HG03354 (cell line): ENCODE measurements at regions not wholly inside any gene's neighbourhood (a gene's known extent, or its start where the extent isn't known, plus 50 kb on each side); places are given as distances from the start of the nearest gene placed in this dataset.

Experiments used
- ATAC-seq: cut with Tn5 transposase; IDR thresholded peaks from one replicate; pipeline ENCODE4 v1.9.1; 2021; ENCODE audit warnings: mild to moderate bottlenecking; ENCODE audit not compliant: unreplicated experiment, poor library complexity, severe bottlenecking

- no peak for ATAC-seq
Observed at GRCh38 chr6:156009656-156010055, 554.0 kb upstream of the NOX3 start.

DNA sequence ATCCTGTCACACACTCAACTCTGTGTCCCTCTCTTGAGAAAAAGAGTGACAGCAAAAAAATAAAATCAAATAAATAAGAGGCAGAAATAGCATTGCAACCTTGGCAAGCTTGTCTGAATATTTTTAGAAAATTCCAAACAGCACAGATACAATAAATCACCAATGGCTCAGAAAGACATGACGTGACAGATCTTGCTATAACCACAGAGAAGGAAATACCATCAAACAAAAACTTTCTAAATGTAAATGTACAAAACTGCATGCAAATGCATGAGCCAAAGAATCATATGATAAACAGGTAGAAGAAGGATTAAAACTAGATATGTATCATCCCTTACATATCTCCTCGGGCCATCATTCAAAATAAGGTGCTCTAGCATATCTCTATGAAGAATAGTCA lies 549.2 kb upstream of the NOX3 start:
- no peak for ATAC-seq

GRCh38 chr6:155996151-155996550 lies 540.5 kb upstream of the NOX3 start:
- ATAC-seq = no peak

DNA sequence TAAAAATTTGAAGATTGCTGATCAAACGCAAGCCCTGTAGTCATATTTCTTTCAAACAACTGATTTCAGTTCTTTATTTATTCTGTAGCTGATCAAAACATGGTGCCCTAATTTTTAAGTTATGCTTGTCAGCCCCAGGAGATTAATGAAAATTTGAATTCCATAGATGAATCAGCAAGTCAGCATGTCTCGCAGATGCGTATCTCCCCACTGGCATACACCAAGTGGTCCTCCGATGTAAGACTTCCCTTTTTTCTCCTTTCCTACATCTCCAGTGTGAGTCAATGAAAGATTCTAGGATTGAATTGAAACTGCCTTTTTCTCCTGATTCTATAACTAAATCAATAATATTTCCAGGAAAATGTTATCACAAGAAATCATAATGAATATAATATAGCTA lies 539.6 kb upstream of the NOX3 start:
- no peak for ATAC-seq

- no peak for ATAC-seq
Observed at GRCh38 chr6:155994086-155994485, 538.4 kb upstream of the NOX3 start.

GRCh38 chr6:155993240-155993639 lies 537.6 kb upstream of the NOX3 start:
- no peak for ATAC-seq

DNA sequence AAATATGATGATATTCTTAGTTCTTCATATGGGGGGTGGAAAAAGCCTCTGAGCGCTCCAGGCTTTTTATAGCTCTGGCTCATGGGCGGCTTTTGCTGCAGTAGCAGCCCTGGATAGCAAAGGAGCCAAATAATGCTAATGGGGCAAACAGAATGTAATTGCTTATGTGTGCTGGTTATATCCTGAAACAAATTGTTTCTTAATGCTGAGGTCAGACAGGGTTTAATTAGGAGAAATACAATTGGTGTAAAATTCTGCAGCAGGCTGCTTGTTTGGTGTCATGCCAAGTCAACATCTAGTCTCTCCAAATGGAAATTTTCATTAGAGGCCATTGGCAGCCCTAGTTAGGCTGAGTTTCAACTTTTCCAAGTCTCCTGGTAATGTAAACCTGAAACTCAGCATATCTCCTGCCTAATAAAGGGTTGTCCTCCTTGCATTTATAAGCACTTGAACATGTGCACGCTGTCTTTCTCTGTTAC lies 530.1 kb upstream of the NOX3 start:
- ATAC-seq = no peak

DNA sequence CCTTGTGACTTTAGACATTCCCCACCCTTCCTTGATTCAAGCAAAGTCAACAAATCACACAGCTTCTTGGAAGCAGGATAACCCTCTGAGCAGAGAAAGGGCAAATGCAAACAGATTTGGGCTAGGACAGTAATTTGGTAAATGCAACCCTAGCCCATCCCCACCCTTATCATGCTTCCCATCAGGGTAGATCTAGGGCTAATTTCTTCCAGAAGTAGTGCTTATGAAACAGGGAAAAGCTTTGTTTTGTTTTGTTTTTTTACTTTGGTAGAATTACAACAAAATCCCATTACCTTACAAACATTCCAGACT lies 525.1 kb upstream of the NOX3 start:
- no peak for ATAC-seq

DNA sequence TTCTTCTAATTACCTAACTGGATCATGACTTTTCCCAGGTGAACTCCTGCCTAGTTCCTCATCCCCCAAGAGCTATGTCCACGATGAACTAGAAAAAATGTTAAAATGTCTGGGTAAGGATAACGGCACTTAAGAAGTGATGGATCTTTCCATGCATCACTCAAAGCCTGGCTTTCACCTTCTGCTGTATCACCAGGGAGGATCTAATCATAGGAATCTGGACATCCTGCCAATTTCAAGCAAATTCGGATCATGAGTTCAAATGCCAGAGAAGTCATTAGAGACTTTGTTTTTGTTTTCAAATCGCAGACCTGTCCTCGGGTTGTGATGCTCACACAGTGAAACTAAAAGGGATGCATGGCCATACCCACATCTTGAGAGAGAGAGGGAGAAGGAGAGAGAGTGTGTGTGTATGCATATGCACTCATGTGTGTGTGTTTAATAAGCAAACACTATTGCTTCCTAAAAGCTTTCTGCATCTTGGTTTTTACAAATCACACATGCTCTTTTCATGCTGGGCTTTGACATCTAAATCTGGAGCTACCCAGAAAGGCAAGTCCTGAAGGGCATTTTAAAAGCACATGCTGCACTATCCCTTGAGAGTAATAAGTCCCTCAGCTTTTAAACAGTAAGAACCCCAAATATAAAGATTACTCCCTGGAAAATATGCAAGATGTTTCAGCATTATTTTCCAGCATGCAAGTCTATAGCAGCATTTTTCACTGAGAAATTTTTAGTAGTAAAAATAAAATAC lies 524.6 kb upstream of the NOX3 start:
- no peak for ATAC-seq

DNA sequence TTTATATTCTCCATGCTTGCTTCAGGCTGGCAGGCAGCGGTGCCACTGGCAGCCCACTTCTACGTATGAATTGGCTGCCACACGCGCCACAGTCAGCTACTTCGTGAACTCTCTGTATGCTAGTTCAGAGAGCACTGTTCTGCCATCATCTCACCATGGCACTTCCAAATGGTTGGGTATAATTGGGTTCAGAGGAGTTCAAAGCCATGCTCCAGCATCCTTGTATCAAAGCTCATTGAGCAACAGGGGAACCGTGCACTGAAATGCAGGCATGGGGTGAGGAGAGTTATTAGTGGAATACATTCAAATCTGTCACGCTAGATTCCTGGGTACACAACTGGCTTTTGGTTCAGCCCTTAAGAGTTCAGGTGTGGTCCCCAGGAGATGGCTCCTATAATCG lies 519.9 kb upstream of the NOX3 start:
- no peak for ATAC-seq

- no peak for ATAC-seq
Observed at GRCh38 chr6:155974811-155975323, 519.2 kb upstream of the NOX3 start.

DNA sequence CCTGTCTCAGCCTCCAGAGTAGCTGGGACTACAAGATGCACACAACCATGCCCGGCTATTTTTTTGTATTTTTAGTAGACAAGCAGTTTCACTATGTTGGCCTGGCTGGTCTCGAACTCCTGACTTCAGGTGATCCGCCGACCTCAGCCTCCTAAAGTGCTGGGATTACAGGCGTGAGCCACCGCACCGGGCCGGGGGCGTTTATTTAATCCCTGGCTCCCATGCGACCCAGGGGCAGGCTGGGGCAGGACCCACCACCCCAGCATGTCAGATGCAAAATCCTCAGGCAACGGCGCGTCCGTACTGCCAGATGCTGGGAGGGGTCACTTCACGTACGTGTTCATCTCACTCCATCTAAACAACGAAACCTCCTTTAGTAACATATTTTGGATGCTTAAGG lies 518.7 kb upstream of the NOX3 start:
- no peak for ATAC-seq

DNA sequence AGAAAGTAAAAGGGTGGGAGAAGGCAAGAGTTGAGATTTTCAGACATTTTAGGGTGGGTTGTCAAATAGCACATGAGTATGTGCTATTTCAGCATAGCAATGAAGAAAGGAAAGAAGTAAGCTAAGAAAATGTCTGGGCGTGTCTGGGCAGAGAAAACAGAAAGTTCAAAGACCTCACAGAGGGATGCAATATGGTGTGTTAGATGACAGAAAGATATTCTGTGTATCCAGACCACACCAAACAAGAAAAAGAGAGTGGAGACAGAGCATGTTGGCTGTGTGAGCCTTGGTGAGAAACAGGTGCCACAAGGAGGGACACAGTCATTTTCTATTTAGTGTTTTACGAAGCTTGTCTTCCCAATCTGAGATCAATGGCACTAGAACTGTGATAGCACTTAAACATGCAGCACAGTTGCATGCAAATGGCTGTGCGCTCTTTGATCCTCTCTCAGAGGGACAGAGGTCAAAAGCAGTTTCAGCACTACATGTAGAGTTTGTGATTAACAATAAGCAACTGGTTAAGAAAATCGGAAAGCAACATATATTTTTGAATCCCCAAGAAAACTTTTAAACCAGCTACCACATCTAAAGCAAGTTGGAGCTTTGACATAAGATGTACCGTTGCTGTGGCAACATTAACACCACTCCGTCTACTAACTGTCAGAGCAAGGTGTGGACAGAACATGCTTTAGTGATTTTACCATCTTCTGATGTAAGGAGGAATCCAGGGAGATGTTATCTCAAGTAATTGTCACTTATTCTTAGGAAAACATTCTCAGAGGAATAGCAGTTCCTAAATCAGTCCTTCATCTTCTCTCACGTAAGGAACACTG lies 515.5 kb upstream of the NOX3 start:
- no peak for ATAC-seq

DNA sequence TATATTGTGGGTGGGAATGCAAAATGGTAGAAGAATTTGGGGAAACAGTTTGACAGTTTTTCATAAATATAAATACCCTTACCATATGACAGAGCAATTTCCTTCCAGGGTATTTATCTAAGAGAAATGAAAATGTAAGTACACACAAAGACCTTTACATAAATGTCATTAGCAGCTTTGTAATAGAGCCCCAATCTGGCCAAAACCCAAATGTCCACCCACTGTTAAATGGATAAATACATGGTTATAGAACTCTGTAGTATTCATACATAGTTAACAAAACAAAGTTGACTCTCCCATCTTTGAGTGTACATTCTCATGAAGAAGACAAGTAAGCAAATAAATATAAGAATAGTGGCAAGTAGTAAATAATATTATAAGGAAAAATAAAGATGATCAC lies 514.8 kb upstream of the NOX3 start:
- no peak for ATAC-seq

GRCh38 chr6:155968921-155969320 lies 513.3 kb upstream of the NOX3 start:
- ATAC-seq = no peak

- ATAC-seq = no peak
Observed at GRCh38 chr6:155967322-155967721, 511.7 kb upstream of the NOX3 start.

DNA sequence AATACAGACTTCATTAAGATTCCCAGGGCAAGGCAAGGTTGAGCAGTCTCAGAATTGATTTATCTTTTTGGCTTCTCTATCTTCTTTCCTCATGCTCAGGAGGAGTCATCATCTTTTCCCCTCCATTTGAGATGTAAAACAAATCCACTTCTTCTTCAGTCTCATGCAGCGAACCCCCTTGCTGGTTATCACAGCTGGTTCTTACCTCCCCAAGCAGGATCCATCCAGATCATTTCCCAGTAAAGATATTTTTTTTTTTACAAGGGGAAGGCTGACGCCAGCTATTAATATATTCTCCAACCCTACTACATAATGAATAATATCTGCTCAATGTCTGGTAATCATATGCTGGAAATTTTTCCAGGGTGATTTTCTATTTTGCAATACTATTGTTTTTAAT lies 508.9 kb upstream of the NOX3 start:
- ATAC-seq = no peak

DNA sequence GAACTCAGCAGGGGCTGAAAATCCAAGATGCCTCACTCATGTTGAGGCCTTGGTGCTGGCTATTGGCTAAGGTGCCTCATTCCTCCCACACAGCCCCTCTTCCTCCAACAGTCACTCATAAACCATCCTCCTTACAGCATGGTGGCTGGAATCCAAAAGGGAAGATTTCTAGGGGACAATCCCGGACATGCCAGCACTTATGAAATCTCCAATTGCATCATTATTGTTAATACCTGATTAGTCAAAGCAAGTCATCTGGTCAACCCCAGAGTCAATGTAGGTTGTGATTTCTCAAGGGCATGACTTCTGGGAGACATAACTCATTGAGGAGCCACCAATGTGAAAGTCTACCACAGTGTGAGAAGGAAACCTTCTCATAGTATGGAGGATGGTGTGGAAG lies 506.6 kb upstream of the NOX3 start:
- ATAC-seq = no peak

GRCh38 chr6:155959898-155960495 lies 504.4 kb upstream of the NOX3 start:
- no peak for ATAC-seq

DNA sequence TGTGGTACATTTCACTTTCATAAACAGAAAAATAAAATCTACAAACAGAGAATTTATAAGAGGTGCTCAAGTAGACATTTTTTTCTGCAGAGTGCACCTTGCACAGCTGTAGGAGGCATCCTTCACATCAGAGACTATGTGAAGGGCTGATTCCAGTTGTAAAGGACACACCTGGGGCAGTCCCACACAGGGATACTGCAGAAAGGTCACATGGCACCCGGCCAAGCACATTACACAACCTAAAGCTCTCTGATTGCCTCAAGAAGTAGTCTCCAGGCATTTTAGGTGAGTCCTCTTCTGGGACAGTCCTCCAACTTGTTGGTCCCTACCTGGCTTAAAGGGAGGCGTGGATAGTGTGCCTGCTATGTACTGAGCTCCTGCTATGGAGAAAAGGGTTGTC lies 502.9 kb upstream of the NOX3 start:
- ATAC-seq = no peak

- no peak for ATAC-seq
Observed at GRCh38 chr6:155955038-155955437, 499.4 kb upstream of the NOX3 start.
